ENCODE measurements at regions not wholly inside any gene's neighbourhood (a gene's known extent, or its start where the extent isn't known, plus 50 kb on each side); places are given as distances from the start of the nearest gene placed in this dataset.

GRCh38 chr6:122025104-122025503 is 374.3 kb upstream of the HSF2 start:
- Mint-ChIP-seq H3K4me1 (peaks cover 10% of the 10 kb centered on the region), H3K9me3 (no peaks in the 10 kb centered on the region), H3K4me3 (no peak overlapping the region), H3K27ac (no peak overlapping the region), H3K36me3 (no peaks in the 10 kb centered on the region), H3K27me3 (no peaks in the 10 kb centered on the region)

DNA sequence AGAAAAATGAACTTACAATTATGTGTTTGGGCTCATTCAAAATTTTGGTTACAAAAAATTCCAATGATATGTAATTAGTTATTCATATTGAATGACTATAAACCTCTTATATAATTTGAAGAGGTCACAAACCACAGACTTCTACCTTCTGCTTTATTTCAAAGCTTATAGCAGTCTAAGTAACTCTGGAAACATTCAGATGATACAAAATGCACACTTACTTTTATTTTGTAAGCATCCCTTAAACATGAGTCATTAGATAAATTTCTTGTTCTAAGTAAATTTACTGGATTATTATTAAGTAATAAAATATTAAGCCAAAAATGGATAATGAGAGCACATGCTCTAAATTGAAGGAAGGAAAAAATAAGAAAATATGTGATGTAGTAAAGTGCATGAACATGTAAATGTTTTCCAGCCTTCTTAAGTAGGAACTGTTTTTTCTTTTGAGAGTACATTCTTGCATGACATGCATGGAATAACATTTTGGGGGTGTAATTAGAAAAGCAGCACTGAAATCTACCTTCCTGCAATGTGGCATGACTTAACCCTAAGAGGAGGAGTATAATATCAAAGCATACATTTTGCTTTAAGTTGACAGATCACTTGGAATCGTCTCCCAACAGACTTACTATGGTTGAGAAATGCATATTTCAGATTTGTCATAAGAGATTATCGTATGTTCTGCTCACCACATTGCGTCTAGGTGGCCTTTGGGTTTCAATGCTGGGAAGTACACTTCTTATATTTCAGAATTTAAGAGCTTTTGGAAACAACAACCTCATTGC is 372.7 kb upstream of the HSF2 start:
- Mint-ChIP-seq H3K27ac (no peak overlapping the region), H3K27me3 (no peaks in the 10 kb centered on the region), H3K4me3 (no peak overlapping the region), H3K9me3 (no peaks in the 10 kb centered on the region), H3K4me1 (peaks cover 14% of the 10 kb centered on the region), H3K36me3 (no peaks in the 10 kb centered on the region)

GRCh38 chr6:122028933-122029522 is 370.4 kb upstream of the HSF2 start:
- peaks cover 3% of the 10 kb centered on the region for H3K27me3 Mint-ChIP-seq
- H3K9me3 Mint-ChIP-seq = no peaks in the 10 kb centered on the region
- H3K4me1 Mint-ChIP-seq = peaks cover 14% of the 10 kb centered on the region
- H3K27ac Mint-ChIP-seq = no peak overlapping the region
- no peak overlapping the region for H3K4me3 Mint-ChIP-seq
- no peaks in the 10 kb centered on the region for H3K36me3 Mint-ChIP-seq

DNA sequence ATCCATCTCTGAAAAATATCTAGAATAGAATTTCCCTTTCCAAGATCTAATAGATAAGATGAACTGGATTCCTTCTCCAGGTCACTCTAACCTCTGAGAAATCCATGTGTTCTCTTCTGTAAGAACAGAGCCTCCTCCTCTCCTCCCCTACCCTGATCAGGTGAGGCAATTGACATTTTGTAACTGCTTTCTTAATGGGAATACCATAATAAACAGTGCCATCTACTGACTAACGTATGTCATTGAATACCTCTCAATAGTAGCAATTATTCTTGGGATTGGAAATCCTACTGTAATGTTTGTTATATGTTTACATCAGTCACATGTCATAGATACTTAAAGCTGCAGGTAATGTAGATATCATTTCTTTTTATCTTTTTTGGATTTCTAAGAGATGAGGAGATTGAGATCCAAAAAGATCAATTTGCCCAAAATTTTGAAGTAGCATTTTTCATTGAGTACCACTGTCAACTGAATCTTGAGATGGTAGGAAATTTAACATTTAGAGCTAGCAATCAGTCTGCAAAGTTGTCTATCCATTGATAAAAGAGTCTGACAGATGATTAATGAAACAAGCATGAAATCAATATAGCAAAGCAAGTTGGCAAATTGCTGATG is 365.8 kb upstream of the HSF2 start:
- Mint-ChIP-seq H3K27me3 (peaks cover 3% of the 10 kb centered on the region), H3K27ac (no peak overlapping the region), H3K4me3 (no peak overlapping the region), H3K9me3 (no peaks in the 10 kb centered on the region), H3K36me3 (no peaks in the 10 kb centered on the region), H3K4me1 (peaks cover 4% of the 10 kb centered on the region)

GRCh38 chr6:122035173-122035572 is 364.3 kb upstream of the HSF2 start:
- H3K9me3 Mint-ChIP-seq = no peaks in the 10 kb centered on the region
- H3K27ac Mint-ChIP-seq = no peak overlapping the region
- peaks cover 3% of the 10 kb centered on the region for H3K27me3 Mint-ChIP-seq
- H3K4me1 Mint-ChIP-seq = peaks cover 4% of the 10 kb centered on the region
- H3K36me3 Mint-ChIP-seq = no peaks in the 10 kb centered on the region
- H3K4me3 Mint-ChIP-seq = no peak overlapping the region

DNA sequence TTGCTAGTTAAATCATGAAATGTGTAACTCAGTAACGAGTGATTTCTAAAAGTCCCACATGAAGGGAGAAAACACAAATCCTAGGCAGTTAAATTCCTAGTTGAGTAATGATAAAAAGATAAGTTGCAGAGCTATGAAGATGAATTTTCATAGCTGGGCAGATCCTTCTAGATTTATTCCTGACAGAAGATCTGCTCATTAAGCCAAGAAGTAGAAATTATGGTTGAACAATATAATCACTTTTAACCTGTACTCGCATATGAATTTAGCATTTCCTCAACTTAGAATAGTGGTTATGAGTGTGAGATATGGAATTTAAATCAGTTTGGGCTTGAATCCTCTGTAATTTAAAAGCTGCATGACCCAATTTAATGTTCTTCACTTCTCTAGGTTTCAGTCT is 359.2 kb upstream of the HSF2 start:
- Mint-ChIP-seq H3K4me1 (peaks cover 4% of the 10 kb centered on the region), H3K9me3 (no peaks in the 10 kb centered on the region), H3K27me3 (peaks cover 2% of the 10 kb centered on the region), H3K4me3 (no peak overlapping the region), H3K36me3 (no peaks in the 10 kb centered on the region), H3K27ac (no peak overlapping the region)

- Mint-ChIP-seq H3K27me3 (peaks cover 5% of the 10 kb centered on the region), H3K4me3 (no peak overlapping the region), H3K4me1 (peaks cover 4% of the 10 kb centered on the region), H3K36me3 (no peaks in the 10 kb centered on the region), H3K27ac (peak overlapping the region; percentile 31), H3K9me3 (no peaks in the 10 kb centered on the region)
Observed at GRCh38 chr6:122042380-122042779, 357.1 kb upstream of the HSF2 start.

DNA sequence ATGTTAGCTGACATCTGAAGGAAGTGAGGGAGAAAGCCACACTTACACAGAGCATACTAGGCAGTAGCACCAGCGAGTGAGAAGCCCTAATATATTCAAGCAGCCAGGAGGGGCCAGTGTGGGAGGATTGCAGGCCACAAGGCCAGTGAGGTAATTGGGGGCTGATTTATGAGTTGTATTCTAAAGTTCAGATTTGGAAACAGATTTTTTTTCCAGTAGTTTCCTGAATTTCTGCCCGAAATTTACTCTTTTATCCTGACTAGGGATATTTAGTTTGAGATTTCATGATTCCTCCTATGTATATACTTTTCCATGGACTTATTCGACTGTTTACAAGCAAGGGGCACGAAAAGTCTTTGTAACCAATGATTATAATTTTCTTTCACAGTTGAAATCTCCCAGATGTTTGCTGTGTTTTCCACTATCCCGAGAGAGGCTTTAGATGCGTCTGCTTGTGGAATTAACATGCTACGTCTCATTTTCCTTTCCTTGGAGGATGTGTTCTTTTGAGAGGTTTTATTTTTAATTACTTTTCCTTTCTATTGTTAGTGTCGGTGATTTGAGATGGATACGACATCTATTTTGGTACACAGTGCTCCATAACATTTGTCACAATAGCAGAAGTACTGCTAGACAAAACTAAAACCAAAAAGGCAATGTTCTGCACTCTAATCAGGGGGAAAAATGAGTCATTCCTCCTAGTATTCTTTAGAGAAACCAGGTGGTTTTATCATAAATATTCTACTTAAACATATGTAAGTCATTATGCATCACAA is 356.3 kb upstream of the HSF2 start:
- peaks cover 4% of the 10 kb centered on the region for H3K4me1 Mint-ChIP-seq
- peaks cover 5% of the 10 kb centered on the region for H3K27me3 Mint-ChIP-seq
- H3K27ac Mint-ChIP-seq = no peak overlapping the region
- no peak overlapping the region for H3K4me3 Mint-ChIP-seq
- no peaks in the 10 kb centered on the region for H3K36me3 Mint-ChIP-seq
- no peaks in the 10 kb centered on the region for H3K9me3 Mint-ChIP-seq

DNA sequence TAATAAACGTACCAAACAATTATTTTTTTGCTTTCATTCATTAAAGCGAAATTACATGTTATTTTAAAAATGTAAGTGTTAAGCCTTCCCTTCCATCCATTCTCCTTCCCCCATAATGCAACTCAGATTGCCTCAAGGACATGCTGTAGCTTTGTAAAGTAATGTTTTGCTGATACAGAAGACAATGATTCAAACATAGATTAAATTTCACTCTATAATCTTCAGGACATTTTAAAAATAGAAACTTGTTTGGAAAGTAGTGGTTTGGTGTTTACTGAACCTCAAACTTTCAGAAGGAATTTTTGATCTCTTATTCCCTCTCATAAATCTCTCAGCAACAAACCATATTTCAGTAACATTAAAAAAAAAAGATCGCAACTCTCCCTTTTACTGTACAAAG is 350.9 kb upstream of the HSF2 start:
- no peaks in the 10 kb centered on the region for H3K4me1 Mint-ChIP-seq
- H3K4me3 Mint-ChIP-seq = no peak overlapping the region
- H3K36me3 Mint-ChIP-seq = no peaks in the 10 kb centered on the region
- no peak overlapping the region for H3K27ac Mint-ChIP-seq
- H3K9me3 Mint-ChIP-seq = no peaks in the 10 kb centered on the region
- peaks cover 3% of the 10 kb centered on the region for H3K27me3 Mint-ChIP-seq

- Mint-ChIP-seq H3K4me1 (no peaks in the 10 kb centered on the region), H3K27me3 (peaks cover 3% of the 10 kb centered on the region), H3K9me3 (no peaks in the 10 kb centered on the region), H3K4me3 (no peak overlapping the region), H3K27ac (no peak overlapping the region), H3K36me3 (no peaks in the 10 kb centered on the region)
Observed at GRCh38 chr6:122049341-122049740, 350.1 kb upstream of the HSF2 start.

DNA sequence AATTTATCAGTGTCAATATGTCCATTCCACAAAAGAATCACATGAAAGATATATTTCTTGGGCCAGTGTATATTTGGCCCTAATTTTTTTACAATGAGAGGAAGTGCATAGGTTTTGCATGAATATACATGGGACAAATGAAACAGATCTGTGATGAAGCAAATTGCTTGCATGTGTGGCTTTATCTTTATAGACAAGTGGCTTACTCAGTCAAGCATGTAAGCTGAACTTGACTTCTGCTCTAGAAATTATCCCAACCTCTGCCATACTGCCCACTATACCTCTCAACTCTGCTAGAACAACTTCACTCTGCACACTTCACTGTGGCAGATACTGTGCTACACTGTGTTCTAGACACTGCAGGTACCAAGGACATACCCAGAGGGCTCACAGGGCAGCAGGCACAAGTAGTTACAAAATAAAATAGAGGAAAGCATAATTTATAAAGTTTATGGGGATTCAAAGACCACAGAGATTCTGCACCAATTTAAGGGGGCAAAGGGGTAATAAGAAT is 349.2 kb upstream of the HSF2 start:
- Mint-ChIP-seq H3K9me3 (no peaks in the 10 kb centered on the region), H3K27me3 (peaks cover 2% of the 10 kb centered on the region), H3K4me1 (no peaks in the 10 kb centered on the region), H3K27ac (no peak overlapping the region), H3K4me3 (no peak overlapping the region), H3K36me3 (no peaks in the 10 kb centered on the region)

- Mint-ChIP-seq H3K4me1 (no peaks in the 10 kb centered on the region), H3K4me3 (no peak overlapping the region), H3K9me3 (no peaks in the 10 kb centered on the region), H3K27me3 (no peaks in the 10 kb centered on the region), H3K36me3 (no peaks in the 10 kb centered on the region), H3K27ac (no peak overlapping the region)
Observed at GRCh38 chr6:122052346-122052900, 347.0 kb upstream of the HSF2 start.

DNA sequence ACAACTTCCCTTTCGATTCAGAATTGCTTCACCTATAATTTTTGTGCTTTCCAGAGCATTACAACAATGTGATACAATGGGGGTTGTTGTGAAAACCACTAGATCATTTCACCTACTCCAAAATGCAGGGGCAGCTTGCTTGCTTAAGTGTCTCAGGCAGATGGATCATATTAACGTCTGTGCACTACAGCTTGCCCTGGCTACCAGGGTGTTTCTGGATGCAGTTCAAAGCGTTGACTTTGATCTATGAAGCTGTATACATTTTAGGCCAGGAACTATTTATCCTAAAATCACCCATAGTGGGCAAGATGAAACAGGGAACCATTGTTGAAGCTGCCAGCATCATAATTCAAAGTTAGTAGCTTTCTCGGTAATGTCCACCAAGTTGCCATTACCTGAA is 339.5 kb upstream of the HSF2 start:
- Mint-ChIP-seq H3K4me3 (no peak overlapping the region), H3K4me1 (no peaks in the 10 kb centered on the region)

GRCh38 chr6:122061855-122062254 is 337.6 kb upstream of the HSF2 start:
- Mint-ChIP-seq H3K9me3 (no peaks in the 10 kb centered on the region), H3K4me3 (no peak overlapping the region), H3K27me3 (peaks cover 3% of the 10 kb centered on the region), H3K27ac (no peak overlapping the region), H3K36me3 (no peaks in the 10 kb centered on the region), H3K4me1 (no peaks in the 10 kb centered on the region)

More for the DNA sequence above, 339.5 kb upstream of the HSF2 start:
- Mint-ChIP-seq H3K27me3 (peaks cover 3% of the 10 kb centered on the region), H3K36me3 (no peaks in the 10 kb centered on the region), H3K9me3 (no peaks in the 10 kb centered on the region), H3K27ac (no peak overlapping the region)

DNA sequence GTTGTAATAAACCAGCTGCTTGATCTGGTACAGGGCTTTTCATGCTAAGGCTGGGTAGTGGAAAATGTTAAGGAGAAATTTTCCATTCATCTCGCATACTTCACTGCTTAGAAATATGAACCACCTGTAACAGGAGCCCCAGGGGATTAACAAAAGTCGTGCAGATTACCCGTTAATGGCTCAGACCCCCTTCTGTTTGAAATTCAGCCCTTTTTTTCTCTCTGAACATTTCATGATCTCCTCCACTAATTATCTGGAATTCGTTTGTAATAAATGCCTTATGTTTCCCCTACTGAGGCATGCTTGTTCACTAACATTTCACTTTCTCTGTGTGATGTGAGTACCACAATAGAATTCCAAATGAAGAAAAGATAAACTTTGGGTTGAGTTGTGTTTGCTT is 336.4 kb upstream of the HSF2 start:
- no peaks in the 10 kb centered on the region for H3K9me3 Mint-ChIP-seq
- H3K27ac Mint-ChIP-seq = no peak overlapping the region
- H3K4me1 Mint-ChIP-seq = no peaks in the 10 kb centered on the region
- H3K36me3 Mint-ChIP-seq = no peaks in the 10 kb centered on the region
- H3K27me3 Mint-ChIP-seq = peaks cover 2% of the 10 kb centered on the region
- H3K4me3 Mint-ChIP-seq = no peak overlapping the region

All from activated naive CD4-positive, alpha-beta T cell treated with anti-CD3 and anti-CD28 coated beads, Interleukin-2, amount 50 U/mL, for 24 hours (primary cell).